Chondrocyte (in vitro differentiated cells): ENCODE measurements at regions not wholly inside any gene's neighbourhood (a gene's known extent, or its start where the extent isn't known, plus 50 kb on each side); places are given as distances from the start of the nearest gene placed in this dataset.

Source experiments
- DNase-seq: peaks from one replicate; pipeline ENCODE4 v3.0.0; 2021; ENCODE audit warnings: mixed read lengths, low spot score
- H3K27ac Mint-ChIP-seq: one replicate; pipeline ENCODE4 v1.8.0; 2021; ENCODE audit warnings: mild to moderate bottlenecking, moderate library complexity, mixed read lengths; ENCODE audit not compliant: unreplicated experiment
- H3K27me3 Mint-ChIP-seq: 2 replicates; pipeline ENCODE4 v1.8.0; 2021; ENCODE audit warnings: low read depth, mixed read lengths
- H3K36me3 Mint-ChIP-seq: 2 replicates; pipeline ENCODE4 v1.8.0; 2021; ENCODE audit warnings: low read depth, mixed read lengths
- H3K4me1 Mint-ChIP-seq: 2 replicates; pipeline ENCODE4 v1.8.0; 2021; ENCODE audit warnings: low read depth, mild to moderate bottlenecking, mixed read lengths
- H3K4me3 Mint-ChIP-seq: one replicate; pipeline ENCODE4 v1.8.0; 2021; ENCODE audit warnings: mild to moderate bottlenecking, moderate library complexity, mixed read lengths; ENCODE audit not compliant: unreplicated experiment
- H3K9me3 Mint-ChIP-seq: 2 replicates; pipeline ENCODE4 v1.8.0; 2021; ENCODE audit warnings: low read depth, mixed read lengths
- CTCF ChIP-seq: fragments of 200-600 bp; sonication (generic); IDR thresholded peaks from 2 replicates; pipeline ENCODE4 v1.5.0; 2021; ENCODE audit warnings: antibody characterized with exemption, mild to moderate bottlenecking, moderate library complexity

GRCh38 chr11:130737866-130738431 is 178.3 kb downstream of the SNX19 start:
- H3K4me3 Mint-ChIP-seq: no peak overlapping the region
- H3K36me3 Mint-ChIP-seq: peaks cover 15% of the 10 kb centered on the region
- H3K4me1 Mint-ChIP-seq: peaks cover 32% of the 10 kb centered on the region
- no peak for DNase-seq
- peaks cover 51% of the 10 kb centered on the region for H3K9me3 Mint-ChIP-seq
- no peak for TF ChIP-seq CTCF
- no peaks in the 10 kb centered on the region for H3K27me3 Mint-ChIP-seq
- H3K27ac Mint-ChIP-seq: peak overlapping the region; percentile 80

DNA sequence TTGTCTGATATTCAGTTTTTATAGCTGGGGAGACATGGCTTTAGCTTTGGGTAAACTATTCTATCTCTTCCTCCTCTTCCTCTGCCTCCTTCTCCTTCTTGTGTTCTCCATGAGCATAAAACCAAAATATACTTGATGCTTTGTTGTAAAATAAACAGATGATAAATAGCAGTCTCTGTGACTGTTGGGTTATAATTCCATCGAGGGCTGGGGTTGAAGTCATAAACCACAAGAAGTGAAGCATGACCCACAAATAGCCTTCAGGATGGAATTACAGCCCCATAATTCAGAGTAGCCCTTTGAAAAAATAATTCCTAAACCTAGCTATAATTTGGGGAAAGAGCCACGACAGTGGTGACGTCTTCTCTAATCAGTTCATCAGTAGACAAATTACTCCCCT is 177.7 kb downstream of the SNX19 start:
- H3K9me3 Mint-ChIP-seq: peaks cover 46% of the 10 kb centered on the region
- no peak overlapping the region for H3K27ac Mint-ChIP-seq
- peaks cover 32% of the 10 kb centered on the region for H3K4me1 Mint-ChIP-seq
- no peaks in the 10 kb centered on the region for H3K27me3 Mint-ChIP-seq
- peaks cover 14% of the 10 kb centered on the region for H3K36me3 Mint-ChIP-seq
- no peak for DNase-seq
- H3K4me3 Mint-ChIP-seq: no peak overlapping the region
- no peak for TF ChIP-seq CTCF

- no peak for TF ChIP-seq CTCF
- no peak overlapping the region for H3K4me3 Mint-ChIP-seq
- DNase-seq: no peak
- peaks cover 33% of the 10 kb centered on the region for H3K9me3 Mint-ChIP-seq
- no peak overlapping the region for H3K27ac Mint-ChIP-seq
- peaks cover 28% of the 10 kb centered on the region for H3K4me1 Mint-ChIP-seq
- peaks cover 9% of the 10 kb centered on the region for H3K36me3 Mint-ChIP-seq
- H3K27me3 Mint-ChIP-seq: no peaks in the 10 kb centered on the region
Observed at GRCh38 chr11:130740819-130741218, 175.5 kb downstream of the SNX19 start.

DNA sequence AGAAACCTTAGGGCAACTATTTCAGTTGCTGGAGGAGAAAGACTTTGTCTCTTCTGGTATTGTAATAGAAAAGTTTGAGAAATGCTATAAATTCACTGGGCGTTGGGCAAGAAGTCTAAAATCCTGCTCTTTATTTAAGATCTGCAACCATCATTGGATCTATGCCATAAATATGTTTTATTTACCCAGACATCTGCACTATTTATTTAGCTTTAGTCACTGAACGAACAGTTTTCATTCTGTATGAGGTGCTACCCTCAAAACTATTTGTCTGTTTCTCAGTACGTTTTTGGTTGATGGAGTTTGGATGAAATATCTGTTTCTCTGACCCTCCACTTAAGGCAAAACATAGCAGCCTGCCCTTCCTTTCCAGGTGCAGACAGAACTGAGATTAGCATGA is 171.5 kb downstream of the SNX19 start:
- peaks cover 11% of the 10 kb centered on the region for H3K36me3 Mint-ChIP-seq
- peaks cover 31% of the 10 kb centered on the region for H3K9me3 Mint-ChIP-seq
- no peak for DNase-seq
- TF ChIP-seq CTCF: no peak
- no peaks in the 10 kb centered on the region for H3K4me1 Mint-ChIP-seq
- no peak overlapping the region for H3K4me3 Mint-ChIP-seq
- no peak overlapping the region for H3K27ac Mint-ChIP-seq
- H3K27me3 Mint-ChIP-seq: no peaks in the 10 kb centered on the region

- TF ChIP-seq CTCF: no peak
- H3K27me3 Mint-ChIP-seq: no peaks in the 10 kb centered on the region
- H3K4me3 Mint-ChIP-seq: no peak overlapping the region
- H3K4me1 Mint-ChIP-seq: no peaks in the 10 kb centered on the region
- peaks cover 14% of the 10 kb centered on the region for H3K9me3 Mint-ChIP-seq
- no peak for DNase-seq
- H3K36me3 Mint-ChIP-seq: peaks cover 5% of the 10 kb centered on the region
- H3K27ac Mint-ChIP-seq: no peak overlapping the region
Observed at GRCh38 chr11:130749216-130749615, 167.1 kb downstream of the SNX19 start.
